ENCODE measurements at regions not wholly inside any gene's neighbourhood (a gene's known extent, or its start where the extent isn't known, plus 50 kb on each side); places are given as distances from the start of the nearest gene placed in this dataset.

- intact Hi-C loops (cut with micrococcal nuclease) (loop anchor here (10.0 kb wide), 1 partner anchor 1242 kb away; no protein-coding TSS in a partner anchor), dilution Hi-C loops (cut with HindIII; ENCODE audit: low sequenced_read_pairs, unreplicated experiment) (no loop called here), in situ Hi-C loops (cut with MboI; ENCODE audit: low sequenced_read_pairs) (no loop called here)
- no peak overlapping the region for H3K4me2 ChIP-seq (ENCODE audit: low read depth, low read length)
- no peak overlapping the region for H4K91ac ChIP-seq (ENCODE audit: insufficient read depth, low read depth, low read length)
- no TSS peak for BruUV-seq (replicated peaks)
- no peak for TF ChIP-seq POLR2A (IDR thresholded peaks at IDR 0.05; ENCODE audit: low read depth, low read length)
- no peak overlapping the region for H2AK5ac ChIP-seq (ENCODE audit: low read depth, low read length)
- H3K36me3 ChIP-seq (ENCODE audit: control insufficient read depth, insufficient read depth, low read length), result no peaks in the 10 kb centered on the region
- H3K4me1 ChIP-seq (ENCODE audit: control insufficient read depth, insufficient read depth, low read length), result no peaks in the 10 kb centered on the region
- H2BK15ac ChIP-seq (ENCODE audit: low read depth, low read length), result no peak overlapping the region
- DNase-seq (no peak), ATAC-seq (ENCODE audit: low read depth) (no peak)
- no peak overlapping the region for H3K18ac ChIP-seq (ENCODE audit: low read depth, low read length)
- ChIA-PET CTCF (no interaction called here), POLR2A (ENCODE audit: unreplicated experiment) (no interaction called here)
- no peak overlapping the region for H2AFZ ChIP-seq (replicated peaks; ENCODE audit: low read length, poor library complexity)
- WGBS, 2 experiments (ENCODE audit: extremely low coverage in 2 of 2, insufficient read length in 1 of 2), result no CpG with 5 or more reads among the region's 4 CpGs
- no peak overlapping the region for H4K5ac ChIP-seq (ENCODE audit: low read depth, low read length)
- no peak overlapping the region for H3K23ac ChIP-seq (ENCODE audit: low read depth, low read length)
- H2BK5ac ChIP-seq (ENCODE audit: low read depth, low read length, poor library complexity, severe bottlenecking), result no peak overlapping the region
- no peak overlapping the region for H3K4me3 ChIP-seq (ENCODE audit: insufficient read depth, low read depth, low read length)
- H3K27ac ChIP-seq (ENCODE audit: insufficient read depth, low read length), result no peak overlapping the region
- no peak overlapping the region for H4K8ac ChIP-seq (ENCODE audit: low read depth in 2 of 2, low read length in 2 of 2)
- no peak overlapping the region for H3K9ac ChIP-seq (ENCODE audit: low read depth, low read length)
- peaks cover 4% of the 10 kb centered on the region for H3K9me3 ChIP-seq (ENCODE audit: control insufficient read depth, insufficient read depth, low read length)
- no peak overlapping the region for H3K56ac ChIP-seq (ENCODE audit: extremely low read depth, insufficient read depth, low read length)
- no peak overlapping the region for H2AK9ac ChIP-seq (replicated peaks; ENCODE audit: low read depth, low read length, poor library complexity)
- no peaks in the 10 kb centered on the region for H3K79me1 ChIP-seq (ENCODE audit: low read depth in 1 of 2, low read length in 2 of 2)
- no peaks in the 10 kb centered on the region for H3K9me1 ChIP-seq (ENCODE audit: insufficient read depth, low read length)
- H3K27me3 ChIP-seq (ENCODE audit: control insufficient read depth, insufficient read depth, low read length), result peaks cover 18% of the 10 kb centered on the region
- H3K4ac ChIP-seq (ENCODE audit: low read depth, low read length), result no peak overlapping the region
- H2BK20ac ChIP-seq (ENCODE audit: low read depth, low read length), result no peak overlapping the region
- no peak overlapping the region for H3K14ac ChIP-seq (replicated peaks; ENCODE audit: low read depth, low read length)
- H4K20me1 ChIP-seq (ENCODE audit: insufficient read depth, low read length), result no peaks in the 10 kb centered on the region
- H2BK120ac ChIP-seq (ENCODE audit: low read depth, low read length), result no peak overlapping the region
Measured at GRCh38 chr12:47556261-47557030, 149.4 kb downstream of the RPAP3 start.
